OCI-LY3 (cell line): ENCODE measurements at regions not wholly inside any gene's neighbourhood (a gene's known extent, or its start where the extent isn't known, plus 50 kb on each side); places are given as distances from the start of the nearest gene placed in this dataset.

Experiments used
- CTCF ChIP-seq: fragments of 200-600, 300-600 bp; sonication (generic); IDR thresholded peaks from 2 replicates; pipeline ENCODE4 v1.5.1; 2014; ENCODE audit warnings: antibody characterized with exemption, low read length, low read depth
- EZH2phosphoT487 ChIP-seq: fragments of 200-600 bp; shearing (Covaris generic); IDR thresholded peaks from 2 replicates; pipeline ENCODE4 v1.6.1; 2018; ENCODE audit warnings: antibody characterized with exemption, mixed run types, low read depth

- TF ChIP-seq CTCF, result no peak
- no peak for TF ChIP-seq EZH2phosphoT487
Observed at GRCh38 chr5:71986101-71986500, 121.2 kb upstream of the MAP1B start.
